Thymus (tissue), 11 donors: ENCODE measurements at regions not wholly inside any gene's neighbourhood (a gene's known extent, or its start where the extent isn't known, plus 50 kb on each side); places are given as distances from the start of the nearest gene placed in this dataset.

ENCODE experiments used
- DNase-seq, 9 donors: peaks; one replicate each; pipeline ENCODE4 v3.0.0-alpha.2; 2013; ENCODE audit warnings: low spot score in 9 of 9, low read depth in 6 of 9, missing footprints in 1 of 9
- H3K27ac ChIP-seq, 2 donors: one replicate each; pipeline ENCODE4 v1.5.1; 2013; ENCODE audit warnings: control low read depth in 1 of 2, low read depth in 1 of 2, low read length in 1 of 2, mild to moderate bottlenecking in 1 of 2, moderate library complexity in 1 of 2
- H3K27me3 ChIP-seq, 2 donors: one replicate each; pipeline ENCODE4 v1.5.1; 2013; ENCODE audit warnings: low read length in 1 of 2; ENCODE audit not compliant: control insufficient read depth in 2 of 2, insufficient read depth in 1 of 2
- H3K36me3 ChIP-seq, 2 donors: one replicate each; pipeline ENCODE4 v1.5.1; 2013; ENCODE audit warnings: low read length in 1 of 2, mild to moderate bottlenecking in 1 of 2, moderate library complexity in 1 of 2; ENCODE audit not compliant: control insufficient read depth in 2 of 2, insufficient read depth in 2 of 2
- H3K4me1 ChIP-seq, 2 donors: one replicate each; pipeline ENCODE4 v1.5.1; 2013; ENCODE audit warnings: low read length in 2 of 2; ENCODE audit not compliant: control insufficient read depth in 2 of 2, insufficient read depth in 2 of 2
- H3K4me3 ChIP-seq, 2 donors: one replicate each; pipeline ENCODE4 v1.5.1; 2013; ENCODE audit warnings: low read length in 2 of 2, control low read depth in 1 of 2, mild to moderate bottlenecking in 1 of 2
- H3K9me3 ChIP-seq, 2 donors: one replicate each; pipeline ENCODE4 v1.5.1; 2013; ENCODE audit warnings: low read length in 1 of 2, mild to moderate bottlenecking in 1 of 2; ENCODE audit not compliant: control insufficient read depth in 2 of 2, insufficient read depth in 1 of 2
- WGBS: extraction: QIAGEN DNeasy Blood & Tissue Kit; methylation state at CpG from one replicate; pipeline ENCODE4 v1.1.7; 2013; 5-methylcytosine and 5-hydroxymethylcytosine counted together
- donor health status: healthy.

- no peak for DNase-seq
- no peak overlapping the region for H3K4me3 ChIP-seq
- 90% methylated on average over 7 of the region's 7 CpGs for WGBS
- no peaks in the 10 kb centered on the region for H3K36me3 ChIP-seq
- H3K27ac ChIP-seq = no peak overlapping the region
- H3K9me3 ChIP-seq = no peaks in the 10 kb centered on the region
- H3K4me1 ChIP-seq = peaks cover 0 to 8% of the 10 kb centered on the region in 2 donors
- no peaks in the 10 kb centered on the region for H3K27me3 ChIP-seq
These were observed 378.8 kb upstream of the SULF2 start for GRCh38 chr20:48164034-48164433.

GRCh38 chr20:48163505-48163904 is 378.2 kb upstream of the SULF2 start:
- peaks cover 0 to 12% of the 10 kb centered on the region in 2 donors for H3K4me1 ChIP-seq
- H3K27me3 ChIP-seq = no peaks in the 10 kb centered on the region
- no peaks in the 10 kb centered on the region for H3K9me3 ChIP-seq
- no peak overlapping the region for H3K27ac ChIP-seq
- no peak for DNase-seq
- no peaks in the 10 kb centered on the region for H3K36me3 ChIP-seq
- WGBS = 71% methylated on average over 7 of the region's 7 CpGs
- H3K4me3 ChIP-seq = no peak overlapping the region

- H3K27ac ChIP-seq = no peak overlapping the region
- H3K9me3 ChIP-seq = no peaks in the 10 kb centered on the region
- DNase-seq = no peak
- no peaks in the 10 kb centered on the region for H3K36me3 ChIP-seq
- no peak overlapping the region for H3K4me3 ChIP-seq
- no peaks in the 10 kb centered on the region for H3K27me3 ChIP-seq
- H3K4me1 ChIP-seq = peaks cover 0 to 12% of the 10 kb centered on the region in 2 donors
- WGBS = 94% methylated on average over 13 of the region's 13 CpGs
These were observed 377.3 kb upstream of the SULF2 start for GRCh38 chr20:48162621-48163020.

DNA sequence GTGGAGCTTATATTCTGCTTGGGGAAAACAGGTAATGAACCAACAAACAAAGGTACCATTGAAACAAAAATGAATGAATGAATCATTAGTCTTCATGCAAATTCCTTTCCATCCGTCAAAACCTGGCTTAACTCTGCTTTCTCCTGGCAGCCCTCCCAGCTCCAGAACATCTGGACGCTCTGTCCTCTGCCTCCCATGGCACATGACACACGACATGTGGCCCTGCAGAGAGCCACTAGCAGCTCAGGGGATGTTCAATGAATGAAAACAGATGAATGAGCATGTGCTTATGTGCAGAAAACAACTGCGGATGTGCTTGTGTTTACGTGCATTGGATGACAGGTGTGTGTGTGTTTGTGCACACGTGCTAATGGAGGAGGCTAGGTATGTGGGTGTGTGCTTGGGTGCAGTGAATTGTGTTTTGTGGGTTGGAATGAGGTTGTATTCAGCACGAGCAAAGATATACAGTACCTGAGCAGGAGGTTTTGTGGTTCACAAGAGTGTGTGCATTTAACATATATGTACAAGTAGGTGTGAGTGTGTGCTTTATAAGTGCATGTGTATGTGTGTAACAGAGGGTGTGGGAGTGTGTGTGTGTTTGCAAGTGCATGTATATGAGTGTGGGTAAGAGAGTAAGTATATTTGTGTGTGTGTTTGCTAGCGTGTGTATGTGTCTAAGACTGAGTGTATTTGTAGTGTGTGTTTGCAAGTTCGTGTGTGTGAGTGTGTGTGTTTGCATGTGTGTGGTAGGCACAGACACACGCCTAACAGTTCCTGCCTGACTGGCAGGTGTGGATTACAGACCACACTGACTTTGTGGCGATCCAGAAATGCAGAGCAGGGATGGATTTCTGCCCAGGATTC is 374.1 kb upstream of the SULF2 start:
- Histone ChIP-seq H3K36me3 (no peaks in the 10 kb centered on the region), H3K9me3 (peaks cover 0 to 4% of the 10 kb centered on the region in 2 donors), H3K4me3 (no peak overlapping the region), H3K4me1 (peaks cover 3 to 19% of the 10 kb centered on the region in 2 donors), H3K27ac (no peak overlapping the region), H3K27me3 (no peaks in the 10 kb centered on the region)
- no peak for DNase-seq
- WGBS = 86% methylated on average over 11 of the region's 11 CpGs

DNA sequence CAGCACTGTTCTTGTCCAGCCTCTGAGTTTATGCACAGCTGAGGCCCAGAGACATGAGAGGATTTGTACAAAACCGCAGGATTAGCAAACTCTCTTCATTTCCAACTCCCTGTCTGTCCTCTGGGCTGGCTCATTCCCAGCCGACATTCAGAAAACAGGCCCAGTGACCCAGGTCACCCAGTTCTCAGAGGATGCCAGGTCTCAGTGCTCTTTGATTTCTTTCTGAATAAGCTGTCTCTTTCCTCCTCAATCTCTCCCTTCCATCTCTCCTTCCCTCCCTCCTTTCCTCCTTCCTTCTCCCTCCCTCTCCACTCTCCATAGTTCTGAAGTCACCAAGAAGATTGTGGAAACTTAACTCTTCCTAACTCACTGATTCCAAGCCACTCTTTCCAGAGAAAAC is 372.7 kb upstream of the SULF2 start:
- H3K4me1 ChIP-seq = peaks cover 3 to 30% of the 10 kb centered on the region in 2 donors
- peaks cover 0 to 4% of the 10 kb centered on the region in 2 donors for H3K9me3 ChIP-seq
- H3K27me3 ChIP-seq = no peaks in the 10 kb centered on the region
- no peak overlapping the region for H3K4me3 ChIP-seq
- WGBS = 85% methylated on average over 2 of the region's 2 CpGs
- no peak overlapping the region for H3K27ac ChIP-seq
- no peaks in the 10 kb centered on the region for H3K36me3 ChIP-seq
- DNase-seq = no peak

DNA sequence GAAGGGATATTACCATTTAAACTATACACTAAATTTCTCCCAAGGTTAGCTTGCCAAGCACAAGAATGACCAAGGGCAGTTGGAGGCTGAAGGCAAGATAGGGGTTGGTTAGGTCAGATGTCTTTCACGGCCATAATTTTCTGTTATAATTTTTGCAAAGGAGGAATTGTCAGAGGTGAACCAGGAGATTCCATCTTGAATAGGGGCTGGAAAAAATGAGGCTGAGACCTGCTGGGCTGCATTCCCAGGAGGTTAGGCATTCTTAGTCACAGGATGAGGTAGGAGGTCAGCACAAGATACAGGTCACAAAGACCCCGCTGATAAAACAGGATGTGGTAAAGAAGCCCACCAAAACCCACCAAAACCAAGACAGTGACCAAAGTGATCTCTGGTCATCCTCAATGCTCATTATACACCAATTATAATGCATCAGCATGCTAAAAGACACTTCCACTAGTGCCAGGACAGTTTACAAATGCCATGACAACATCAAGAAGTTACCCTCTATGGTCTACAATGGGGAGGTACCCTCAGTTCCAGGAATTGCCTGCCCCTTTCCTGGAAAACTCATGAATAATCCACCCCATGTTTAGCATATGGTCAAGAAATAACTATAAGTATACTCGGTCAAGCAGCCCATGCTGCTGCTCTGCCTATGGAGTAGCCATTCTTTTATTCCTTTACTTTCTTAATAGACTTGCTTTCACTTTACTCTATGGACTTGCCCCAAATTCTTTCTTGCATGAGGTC is 371.8 kb upstream of the SULF2 start:
- Histone ChIP-seq H3K4me3 (no peak overlapping the region), H3K4me1 (peaks cover 3 to 35% of the 10 kb centered on the region in 2 donors), H3K36me3 (no peaks in the 10 kb centered on the region), H3K27me3 (no peaks in the 10 kb centered on the region), H3K9me3 (peaks cover 0 to 4% of the 10 kb centered on the region in 2 donors), H3K27ac (no peak overlapping the region)
- WGBS = 94% methylated on average over 3 of the region's 3 CpGs
- no peak for DNase-seq

DNA sequence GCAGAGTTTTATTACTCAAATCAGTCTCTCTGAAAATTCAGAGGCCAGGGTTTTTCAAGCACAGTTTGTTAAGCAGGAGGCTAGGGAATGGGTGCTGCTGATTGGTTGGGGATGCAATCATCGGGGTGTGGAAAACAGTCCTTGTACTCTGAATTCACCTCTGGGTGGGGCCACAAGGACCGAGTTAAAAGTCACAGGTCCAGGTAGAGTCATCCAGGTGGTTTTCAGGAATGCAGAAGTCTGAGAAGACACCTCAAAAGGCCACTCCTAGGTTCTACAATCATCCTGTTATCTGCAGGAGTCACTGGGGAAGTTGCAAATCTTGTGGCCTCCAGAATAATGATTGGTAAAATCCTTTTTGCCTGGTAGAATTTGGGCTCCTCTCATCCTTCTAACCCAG is 371.2 kb upstream of the SULF2 start:
- H3K27me3 ChIP-seq = no peaks in the 10 kb centered on the region
- no peak for DNase-seq
- peaks cover 3 to 35% of the 10 kb centered on the region in 2 donors for H3K4me1 ChIP-seq
- H3K27ac ChIP-seq = no peak overlapping the region
- 94% methylated on average over 2 of the region's 2 CpGs for WGBS
- peaks cover 0 to 4% of the 10 kb centered on the region in 2 donors for H3K9me3 ChIP-seq
- H3K36me3 ChIP-seq = no peaks in the 10 kb centered on the region
- H3K4me3 ChIP-seq = no peak overlapping the region

DNA sequence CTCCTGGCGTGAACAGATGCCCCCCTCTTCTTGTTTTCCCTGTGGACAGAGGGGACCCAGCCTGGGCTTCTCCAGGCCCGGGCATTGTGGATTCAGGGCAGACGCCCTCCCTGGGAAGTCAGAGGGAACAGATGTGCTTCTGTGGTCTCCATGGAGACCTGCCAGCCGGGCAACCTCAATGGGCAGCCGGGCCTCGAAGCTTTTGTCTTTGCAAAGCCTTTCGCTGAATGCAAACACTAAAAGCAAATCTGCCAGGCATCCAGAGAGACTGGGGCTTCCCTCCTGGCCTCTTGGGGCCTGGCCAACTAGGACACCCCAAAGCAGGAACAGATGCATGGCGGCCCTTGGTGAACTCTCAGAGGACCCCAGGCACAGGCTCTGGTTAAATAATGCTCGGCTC is 370.0 kb upstream of the SULF2 start:
- Histone ChIP-seq H3K27ac (no peak overlapping the region), H3K36me3 (no peaks in the 10 kb centered on the region), H3K4me1 (peaks cover 3 to 35% of the 10 kb centered on the region in 2 donors), H3K27me3 (no peaks in the 10 kb centered on the region), H3K4me3 (no peak overlapping the region), H3K9me3 (peaks cover 0 to 4% of the 10 kb centered on the region in 2 donors)
- WGBS = 94% methylated on average over 9 of the region's 9 CpGs
- DNase-seq = no peak
